ENCODE measurements at regions not wholly inside any gene's neighbourhood (a gene's known extent, or its start where the extent isn't known, plus 50 kb on each side); places are given as distances from the start of the nearest gene placed in this dataset.

GRCh38 chr17:72038427-72038826 is 82.4 kb upstream of the SOX9 start:
- H3K9me3 ChIP-seq = no peaks in the 10 kb centered on the region
- DNase-seq = no peak
- no peaks in the 10 kb centered on the region for H3K27me3 ChIP-seq
- intact Hi-C loops (cut with DNase I; ENCODE audit: low total_unique reads) = no loop called here
- no peak overlapping the region for H3K27ac ChIP-seq
- no peaks in the 10 kb centered on the region for H3K36me3 ChIP-seq
- H3K4me1 ChIP-seq = no peaks in the 10 kb centered on the region
- TF ChIP-seq CTCF (IDR thresholded peaks at IDR 0.05) = no peak
- H3K4me3 ChIP-seq = no peak overlapping the region

- no peak overlapping the region for H3K4me3 ChIP-seq
- H3K4me1 ChIP-seq = no peaks in the 10 kb centered on the region
- no peak for TF ChIP-seq CTCF (IDR thresholded peaks at IDR 0.05)
- H3K36me3 ChIP-seq = no peaks in the 10 kb centered on the region
- peaks cover 0 to 3% of the 10 kb centered on the region in 2 donors for H3K27me3 ChIP-seq
- no peak for DNase-seq
- intact Hi-C loops (cut with DNase I; ENCODE audit: low total_unique reads) = no loop called here
- H3K27ac ChIP-seq = no peak overlapping the region
- no peaks in the 10 kb centered on the region for H3K9me3 ChIP-seq
These were observed 81.3 kb upstream of the SOX9 start for GRCh38 chr17:72039490-72039889.

GRCh38 chr17:72046178-72046577 is 74.6 kb upstream of the SOX9 start:
- no peak for TF ChIP-seq CTCF (IDR thresholded peaks at IDR 0.05)
- no peak overlapping the region for H3K27ac ChIP-seq
- no peaks in the 10 kb centered on the region for H3K4me1 ChIP-seq
- no peak for DNase-seq
- H3K4me3 ChIP-seq = no peak overlapping the region
- H3K27me3 ChIP-seq = peaks cover 0 to 5% of the 10 kb centered on the region in 2 donors
- intact Hi-C loops (cut with DNase I; ENCODE audit: low total_unique reads) = no loop called here
- H3K9me3 ChIP-seq = no peaks in the 10 kb centered on the region
- H3K36me3 ChIP-seq = no peaks in the 10 kb centered on the region

GRCh38 chr17:72046643-72047612 is 73.9 kb upstream of the SOX9 start:
- Histone ChIP-seq H3K36me3 (no peaks in the 10 kb centered on the region), H3K9me3 (no peaks in the 10 kb centered on the region), H3K4me1 (no peaks in the 10 kb centered on the region), H3K27me3 (peaks cover 0 to 5% of the 10 kb centered on the region in 2 donors), H3K4me3 (no peak overlapping the region), H3K27ac (no peak overlapping the region)
- TF ChIP-seq CTCF (IDR thresholded peaks at IDR 0.05) = no peak
- intact Hi-C loops (cut with DNase I; ENCODE audit: low total_unique reads) = no loop called here
- no peak for DNase-seq

GRCh38 chr17:72049914-72050313 is 70.9 kb upstream of the SOX9 start:
- no peaks in the 10 kb centered on the region for H3K27me3 ChIP-seq
- intact Hi-C loops (cut with DNase I; ENCODE audit: low total_unique reads) = no loop called here
- H3K27ac ChIP-seq = no peak overlapping the region
- DNase-seq = no peak
- H3K4me3 ChIP-seq = no peak overlapping the region
- no peak for TF ChIP-seq CTCF (IDR thresholded peaks at IDR 0.05)
- no peaks in the 10 kb centered on the region for H3K9me3 ChIP-seq
- no peaks in the 10 kb centered on the region for H3K36me3 ChIP-seq
- H3K4me1 ChIP-seq = peaks cover 0 to 13% (median 10%) of the 10 kb centered on the region in 4 donors

Measured in tibial artery (tissue), 4 donors.